HepG2 (cell line): ENCODE measurements at regions not wholly inside any gene's neighbourhood (a gene's known extent, or its start where the extent isn't known, plus 50 kb on each side); places are given as distances from the start of the nearest gene placed in this dataset.

Experiments
- ARID4A ChIP-seq: sonication (generic); formaldehyde crosslinking; IDR thresholded peaks from 2 replicates; pipeline ENCODE4 v1.5.0; 2020; ENCODE audit warnings: mild to moderate bottlenecking, missing genetic modification reagents, borderline replicate concordance
- FOXA3 ChIP-seq: IDR thresholded peaks from 2 replicates; pipeline ENCODE4 v1.6.1; 2016; ENCODE audit warnings: missing genetic modification reagents, missing compliant biosample characterization
- RBM22 ChIP-seq: fragments of 200-400 bp; formaldehyde crosslinking; optimal IDR thresholded peaks from 2 replicates; pipeline ENCODE3; 2017; ENCODE audit warnings: mild to moderate bottlenecking, low read length, moderate library complexity
- TARDBP ChIP-seq: sonication (generic); formaldehyde crosslinking; IDR thresholded peaks from 2 replicates; pipeline ENCODE4 v1.8.0; 2022; ENCODE audit warnings: mild to moderate bottlenecking, missing genetic modification reagents
- TBX2 ChIP-seq: sonication (generic); formaldehyde crosslinking; IDR thresholded peaks from 2 replicates; pipeline ENCODE4 v1.5.0; 2020; ENCODE audit warnings: missing genetic modification reagents, mild to moderate bottlenecking, borderline replicate concordance
- ZBTB34 ChIP-seq: sonication (generic); formaldehyde crosslinking; IDR thresholded peaks from 2 replicates; pipeline ENCODE4 v1.8.0; 2022; ENCODE audit warnings: mild to moderate bottlenecking, missing genetic modification reagents
- ZNF446 ChIP-seq: sonication (generic); formaldehyde crosslinking; IDR thresholded peaks from 2 replicates; pipeline ENCODE4 v1.5.0; 2020; ENCODE audit warnings: mild to moderate bottlenecking, missing genetic modification reagents
- ZNF570 ChIP-seq: sonication (generic); formaldehyde crosslinking; IDR thresholded peaks from 2 replicates; pipeline ENCODE4 v1.4.0; 2020; ENCODE audit warnings: mild to moderate bottlenecking, missing genetic modification reagents, borderline replicate concordance
- ZSCAN9 ChIP-seq: IDR thresholded peaks from 2 replicates; pipeline ENCODE4 v1.6.1; 2016; ENCODE audit warnings: borderline replicate concordance
- TF ChIP-seq, protein P1 (sequence below): sonication (generic); formaldehyde crosslinking; IDR thresholded peaks from 2 replicates; pipeline ENCODE4 v1.9.0; 2021; ENCODE audit warnings: missing genetic modification reagents, borderline replicate concordance
- TF ChIP-seq, protein P2 (sequence below): sonication (generic); formaldehyde crosslinking; IDR thresholded peaks from 2 replicates; pipeline ENCODE4 v1.4.0; 2020; ENCODE audit warnings: mild to moderate bottlenecking, missing genetic modification reagents
- TF ChIP-seq, protein P3 (sequence below), 2 experiments: sonication (generic) in 1 of 2; formaldehyde crosslinking in 1 of 2; IDR thresholded peaks; 2 replicates each; pipeline versions ENCODE4 v1.4.0 to v1.6.1; 2018 to 2020; ENCODE audit warnings: missing genetic modification reagents in 2 of 2, borderline replicate concordance in 1 of 2, low read depth in 1 of 2, mild to moderate bottlenecking in 1 of 2, missing biosample characterization in 1 of 2
- TF ChIP-seq, protein P4 (sequence below): sonication (generic); formaldehyde crosslinking; conservative IDR thresholded peaks from 2 replicates; pipeline ENCODE4 v1.4.0; 2020; ENCODE audit warnings: missing genetic modification reagents

DNA sequence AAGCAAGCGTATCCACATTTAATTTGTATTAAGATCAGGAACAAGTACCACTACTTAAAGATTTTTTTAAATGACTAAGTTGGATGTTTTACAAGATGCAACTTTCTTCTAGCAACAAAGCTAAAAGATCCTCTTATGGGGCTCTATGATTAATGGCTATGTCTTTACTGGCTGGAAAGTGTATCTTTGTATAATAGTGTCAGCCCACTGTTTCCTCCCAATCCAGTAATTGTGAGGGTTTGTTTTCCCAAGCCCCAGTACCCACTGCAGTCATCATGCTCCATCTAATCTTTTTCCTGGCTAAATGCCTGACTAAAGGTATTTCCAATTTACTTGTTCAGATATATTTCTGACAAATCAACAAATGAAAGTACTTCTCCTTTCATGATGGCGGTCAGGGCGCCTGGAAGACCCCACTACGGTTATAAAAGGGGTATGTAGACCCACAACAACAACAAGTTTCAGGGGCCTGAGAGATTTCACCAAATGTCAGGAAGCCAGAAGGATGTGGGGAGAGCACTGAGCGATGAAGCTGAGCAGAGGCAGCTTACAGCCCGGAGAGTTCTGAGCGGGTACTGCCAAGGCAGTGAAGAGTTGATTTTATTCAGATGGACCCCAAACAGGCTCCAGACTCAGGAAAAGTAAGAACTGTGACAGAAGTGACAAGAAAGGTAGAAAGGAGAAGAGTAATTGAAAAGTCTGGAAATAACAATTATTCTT is 222.6 kb upstream of the KLF14 start (continued):
- no peak for TF ChIP-seq TBX2 (CRISPR knock-in tag)
- no peak for TF ChIP-seq FOXA3 (CRISPR knock-in tag)
- no peak for TF ChIP-seq ZSCAN9
- TF ChIP-seq ZNF446, result no peak
- TF ChIP-seq ZBTB34, result no peak
- no peak for TF ChIP-seq RBM22
- TF ChIP-seq TARDBP (CRISPR knock-in tag), result no peak
- TF ChIP-seq, protein P1, sequence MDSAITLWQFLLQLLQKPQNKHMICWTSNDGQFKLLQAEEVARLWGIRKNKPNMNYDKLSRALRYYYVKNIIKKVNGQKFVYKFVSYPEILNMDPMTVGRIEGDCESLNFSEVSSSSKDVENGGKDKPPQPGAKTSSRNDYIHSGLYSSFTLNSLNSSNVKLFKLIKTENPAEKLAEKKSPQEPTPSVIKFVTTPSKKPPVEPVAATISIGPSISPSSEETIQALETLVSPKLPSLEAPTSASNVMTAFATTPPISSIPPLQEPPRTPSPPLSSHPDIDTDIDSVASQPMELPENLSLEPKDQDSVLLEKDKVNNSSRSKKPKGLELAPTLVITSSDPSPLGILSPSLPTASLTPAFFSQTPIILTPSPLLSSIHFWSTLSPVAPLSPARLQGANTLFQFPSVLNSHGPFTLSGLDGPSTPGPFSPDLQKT (CRISPR knock-in tag), result no peak
- TF ChIP-seq ZNF570, result no peak
- TF ChIP-seq ARID4A (CRISPR knock-in tag), result no peak
- TF ChIP-seq, protein P2, sequence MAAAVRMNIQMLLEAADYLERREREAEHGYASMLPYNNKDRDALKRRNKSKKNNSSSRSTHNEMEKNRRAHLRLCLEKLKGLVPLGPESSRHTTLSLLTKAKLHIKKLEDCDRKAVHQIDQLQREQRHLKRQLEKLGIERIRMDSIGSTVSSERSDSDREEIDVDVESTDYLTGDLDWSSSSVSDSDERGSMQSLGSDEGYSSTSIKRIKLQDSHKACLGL, result no peak
- TF ChIP-seq, protein P3, sequence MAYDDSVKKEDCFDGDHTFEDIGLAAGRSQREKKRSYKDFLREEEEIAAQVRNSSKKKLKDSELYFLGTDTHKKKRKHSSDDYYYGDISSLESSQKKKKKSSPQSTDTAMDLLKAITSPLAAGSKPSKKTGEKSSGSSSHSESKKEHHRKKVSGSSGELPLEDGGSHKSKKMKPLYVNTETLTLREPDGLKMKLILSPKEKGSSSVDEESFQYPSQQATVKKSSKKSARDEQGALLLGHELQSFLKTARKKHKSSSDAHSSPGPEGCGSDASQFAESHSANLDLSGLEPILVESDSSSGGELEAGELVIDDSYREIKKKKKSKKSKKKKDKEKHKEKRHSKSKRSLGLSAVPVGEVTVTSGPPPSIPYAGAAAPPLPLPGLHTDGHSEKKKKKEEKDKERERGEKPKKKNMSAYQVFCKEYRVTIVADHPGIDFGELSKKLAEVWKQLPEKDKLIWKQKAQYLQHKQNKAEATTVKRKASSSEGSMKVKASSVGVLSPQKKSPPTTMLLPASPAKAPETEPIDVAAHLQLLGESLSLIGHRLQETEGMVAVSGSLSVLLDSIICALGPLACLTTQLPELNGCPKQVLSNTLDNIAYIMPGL (CRISPR knock-in tag; IDR thresholded peaks at IDR 0.05; ENCODE audit: borderline replicate concordance in 1 of 2, low read depth in 1 of 2), result no peak
- TF ChIP-seq, protein P4, sequence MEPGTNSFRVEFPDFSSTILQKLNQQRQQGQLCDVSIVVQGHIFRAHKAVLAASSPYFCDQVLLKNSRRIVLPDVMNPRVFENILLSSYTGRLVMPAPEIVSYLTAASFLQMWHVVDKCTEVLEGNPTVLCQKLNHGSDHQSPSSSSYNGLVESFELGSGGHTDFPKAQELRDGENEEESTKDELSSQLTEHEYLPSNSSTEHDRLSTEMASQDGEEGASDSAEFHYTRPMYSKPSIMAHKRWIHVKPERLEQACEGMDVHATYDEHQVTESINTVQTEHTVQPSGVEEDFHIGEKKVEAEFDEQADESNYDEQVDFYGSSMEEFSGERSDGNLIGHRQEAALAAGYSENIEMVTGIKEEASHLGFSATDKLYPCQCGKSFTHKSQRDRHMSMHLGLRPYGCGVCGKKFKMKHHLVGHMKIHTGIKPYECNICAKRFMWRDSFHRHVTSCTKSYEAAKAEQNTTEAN, result no peak
- TF ChIP-seq, all 625 proteins: peak for 0
